ENCODE measurements at regions not wholly inside any gene's neighbourhood (a gene's known extent, or its start where the extent isn't known, plus 50 kb on each side); places are given as distances from the start of the nearest gene placed in this dataset.

- no peak for TF ChIP-seq CTCF (conservative IDR thresholded peaks at IDR 0.05; ENCODE audit: low read depth, low read length)
Measured at GRCh38 chr5:144815131-144815530, 644.5 kb downstream of the KCTD16 start.

GRCh38 chr5:144812763-144813162 is 642.1 kb downstream of the KCTD16 start:
- TF ChIP-seq CTCF (conservative IDR thresholded peaks at IDR 0.05; ENCODE audit: low read depth, low read length): no peak
- no peak overlapping the region for H3K4me3 ChIP-seq (ENCODE audit: low read depth, low read length)
- peak; percentile 74 for DNase-seq (ENCODE audit: low read depth)

More at GRCh38 chr5:144815131-144815530, 644.5 kb downstream of the KCTD16 start:
- no peak for DNase-seq (ENCODE audit: low read depth)
- no peak overlapping the region for H3K4me3 ChIP-seq (ENCODE audit: low read depth, low read length)

- no peak for TF ChIP-seq CTCF (conservative IDR thresholded peaks at IDR 0.05; ENCODE audit: low read depth, low read length)
- no peak for DNase-seq (ENCODE audit: low read depth)
- no peak overlapping the region for H3K4me3 ChIP-seq (ENCODE audit: low read depth, low read length)
Measured at GRCh38 chr5:144800169-144800568, 629.5 kb downstream of the KCTD16 start.

GRCh38 chr5:144798595-144798994 is 627.9 kb downstream of the KCTD16 start:
- no peak overlapping the region for H3K4me3 ChIP-seq (ENCODE audit: low read depth, low read length)

GRCh38 chr5:144794922-144795321 is 624.2 kb downstream of the KCTD16 start:
- DNase-seq (ENCODE audit: low read depth): peak; percentile 19
- H3K4me3 ChIP-seq (ENCODE audit: low read depth, low read length): no peak overlapping the region
- no peak for TF ChIP-seq CTCF (conservative IDR thresholded peaks at IDR 0.05; ENCODE audit: low read depth, low read length)

More at GRCh38 chr5:144798595-144798994, 627.9 kb downstream of the KCTD16 start:
- no peak for TF ChIP-seq CTCF (conservative IDR thresholded peaks at IDR 0.05; ENCODE audit: low read depth, low read length)
- DNase-seq (ENCODE audit: low read depth): no peak

- H3K4me3 ChIP-seq (ENCODE audit: low read depth, low read length): no peak overlapping the region
- TF ChIP-seq CTCF (conservative IDR thresholded peaks at IDR 0.05; ENCODE audit: low read depth, low read length): no peak
Measured at GRCh38 chr5:144788556-144788955, 617.9 kb downstream of the KCTD16 start.

GRCh38 chr5:144788046-144788445 is 617.4 kb downstream of the KCTD16 start:
- no peak overlapping the region for H3K4me3 ChIP-seq (ENCODE audit: low read depth, low read length)
- no peak for DNase-seq (ENCODE audit: low read depth)
- no peak for TF ChIP-seq CTCF (conservative IDR thresholded peaks at IDR 0.05; ENCODE audit: low read depth, low read length)

More at GRCh38 chr5:144788556-144788955, 617.9 kb downstream of the KCTD16 start:
- DNase-seq (ENCODE audit: low read depth): no peak

Measured in choroid plexus epithelial cell (primary cell).